ENCODE measurements at regions not wholly inside any gene's neighbourhood (a gene's known extent, or its start where the extent isn't known, plus 50 kb on each side); places are given as distances from the start of the nearest gene placed in this dataset.

DNA sequence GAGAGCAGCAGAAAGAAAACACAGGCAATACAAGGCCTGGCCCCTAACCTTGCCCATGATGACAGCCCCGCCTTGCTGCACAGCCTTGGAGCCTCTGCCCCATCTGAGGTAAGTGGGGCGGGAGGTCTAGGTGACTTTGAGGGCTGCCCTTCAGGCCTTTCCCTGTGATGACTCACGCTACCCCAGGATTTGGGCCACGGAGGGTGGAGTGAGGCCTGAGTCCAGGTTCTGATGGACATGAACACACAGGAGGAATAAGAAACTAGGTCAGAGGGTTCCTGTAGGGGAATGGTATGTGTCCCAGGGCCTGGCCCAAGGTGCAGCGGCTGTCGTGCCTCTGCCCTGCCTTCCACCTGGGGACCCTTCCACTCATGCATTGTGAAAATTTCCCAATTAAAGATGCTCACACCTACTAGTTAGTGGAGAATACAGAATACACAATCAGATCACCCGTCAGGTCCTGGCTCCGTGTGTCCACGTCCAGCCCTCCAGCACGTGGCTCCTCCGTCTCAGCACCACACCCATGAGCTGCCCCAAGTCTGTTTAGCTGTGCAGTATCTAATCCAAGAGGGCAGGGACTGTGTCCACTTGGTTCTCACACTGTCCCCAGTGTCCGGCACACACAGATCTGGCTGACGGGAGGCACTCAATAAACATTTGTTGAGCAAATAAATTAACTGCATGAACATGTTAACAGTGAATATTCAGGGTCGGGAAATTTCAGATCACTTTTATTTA, 111.0 kb downstream of the CHST1 start:
- no peak for DNase-seq

DNA sequence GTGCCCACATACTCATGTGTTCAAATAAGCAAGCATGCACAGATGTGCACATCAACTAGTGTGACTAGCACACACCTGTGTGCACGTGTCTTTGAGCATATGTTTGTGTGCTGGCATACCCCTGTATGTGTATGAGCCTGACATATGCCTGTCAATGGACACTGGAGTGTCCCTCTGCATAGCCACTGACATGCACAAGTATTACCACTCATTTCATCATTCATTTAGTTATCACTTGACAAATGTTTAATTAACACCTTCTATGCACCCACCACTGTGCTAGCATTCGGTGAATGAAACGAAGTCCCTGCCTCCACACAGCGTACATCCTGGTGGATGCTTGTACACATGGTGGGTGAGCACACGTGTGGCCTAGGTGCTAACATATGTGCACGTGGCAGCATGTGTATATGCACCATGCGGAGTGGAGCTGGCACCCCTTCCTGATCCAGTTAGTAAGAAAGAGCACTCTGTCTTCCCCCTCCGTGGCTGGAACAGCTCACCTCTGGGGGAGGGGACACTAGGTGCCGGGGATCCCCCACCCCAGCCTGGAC, 112.0 kb downstream of the CHST1 start:
- DNase-seq = no peak

DNA sequence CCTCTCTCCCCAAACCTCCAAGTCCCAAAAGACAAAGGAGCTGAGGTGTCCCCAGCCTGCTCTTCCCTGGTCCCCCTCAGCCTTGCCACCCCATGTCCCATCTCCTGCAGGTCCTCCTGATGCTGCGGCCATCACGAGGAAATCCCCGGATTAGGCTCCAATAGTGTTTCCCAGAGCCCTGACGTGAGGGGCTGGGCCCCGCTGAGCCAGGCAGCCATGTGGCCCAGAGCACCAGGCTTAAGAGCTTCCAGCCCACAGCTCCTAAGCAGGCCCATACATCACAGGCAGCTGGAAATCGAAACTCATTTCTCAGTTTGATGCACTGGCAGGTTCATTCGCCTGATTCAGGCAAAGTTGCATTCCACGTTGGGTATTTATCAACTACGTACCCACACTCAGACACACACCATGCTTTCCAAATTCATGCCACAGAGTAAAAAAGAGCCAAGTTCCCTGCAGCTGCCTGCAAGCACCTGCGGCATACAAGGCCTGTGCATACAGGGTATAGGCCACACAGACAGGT, 114.2 kb downstream of the CHST1 start:
- DNase-seq = no peak

DNA sequence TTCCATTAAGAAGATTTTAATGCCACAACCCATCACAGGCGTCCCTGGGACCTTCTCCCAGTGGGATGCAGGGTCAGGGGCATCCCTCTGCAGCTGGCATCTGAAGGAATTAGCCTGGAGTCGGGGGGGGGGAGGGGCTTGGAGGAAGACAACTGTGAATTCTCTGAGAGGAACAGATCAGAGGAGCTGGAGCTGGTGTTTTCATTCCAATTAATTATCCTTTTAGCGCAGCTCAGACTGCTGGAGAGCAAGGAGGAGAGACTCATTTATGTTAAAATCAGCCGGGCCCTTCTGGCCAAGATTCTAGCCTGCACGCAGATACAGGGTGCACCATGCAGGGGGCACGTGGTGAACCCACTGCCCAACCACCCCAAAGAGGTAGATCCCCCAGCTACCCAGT, 116.2 kb downstream of the CHST1 start:
- no peak for DNase-seq

DNA sequence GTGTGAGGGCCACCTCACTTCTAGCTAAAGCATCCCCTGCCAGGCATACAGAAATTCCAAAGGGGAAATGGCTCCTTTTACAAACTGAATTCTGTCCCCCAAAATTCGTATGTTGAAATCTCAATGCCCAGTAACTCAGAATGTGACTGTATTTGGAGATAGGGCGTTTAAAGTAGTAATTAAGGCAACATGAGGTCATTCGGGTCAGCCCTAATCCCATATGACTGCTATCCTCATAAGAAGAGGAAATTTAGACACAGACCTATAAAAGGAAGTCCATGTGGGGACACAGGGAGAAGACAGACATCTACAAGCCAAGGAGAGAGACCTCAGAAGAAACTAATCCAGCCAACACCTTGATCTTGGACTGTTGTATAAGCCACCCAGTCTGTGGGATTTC, 119.1 kb downstream of the CHST1 start:
- DNase-seq = no peak

DNA sequence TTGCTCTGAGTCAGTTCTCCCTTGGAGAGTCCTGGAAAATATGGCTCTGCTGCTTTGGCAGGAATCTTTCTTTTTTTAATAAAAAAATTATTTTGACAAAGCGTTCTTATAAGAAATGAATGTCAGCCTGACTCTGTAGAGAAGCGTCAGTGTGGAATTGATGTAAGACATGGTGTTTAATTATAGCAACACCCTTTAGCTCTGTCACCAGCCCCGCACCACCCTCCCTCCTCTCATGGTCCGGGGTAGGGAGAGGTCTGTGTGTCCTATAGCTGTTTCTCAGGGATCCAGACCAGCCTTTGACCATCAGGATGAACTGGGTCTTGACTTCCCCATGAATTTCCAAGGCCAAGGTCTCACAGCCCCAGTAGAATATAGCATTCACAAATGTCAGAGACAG, 120.6 kb downstream of the CHST1 start:
- DNase-seq = no peak

DNA sequence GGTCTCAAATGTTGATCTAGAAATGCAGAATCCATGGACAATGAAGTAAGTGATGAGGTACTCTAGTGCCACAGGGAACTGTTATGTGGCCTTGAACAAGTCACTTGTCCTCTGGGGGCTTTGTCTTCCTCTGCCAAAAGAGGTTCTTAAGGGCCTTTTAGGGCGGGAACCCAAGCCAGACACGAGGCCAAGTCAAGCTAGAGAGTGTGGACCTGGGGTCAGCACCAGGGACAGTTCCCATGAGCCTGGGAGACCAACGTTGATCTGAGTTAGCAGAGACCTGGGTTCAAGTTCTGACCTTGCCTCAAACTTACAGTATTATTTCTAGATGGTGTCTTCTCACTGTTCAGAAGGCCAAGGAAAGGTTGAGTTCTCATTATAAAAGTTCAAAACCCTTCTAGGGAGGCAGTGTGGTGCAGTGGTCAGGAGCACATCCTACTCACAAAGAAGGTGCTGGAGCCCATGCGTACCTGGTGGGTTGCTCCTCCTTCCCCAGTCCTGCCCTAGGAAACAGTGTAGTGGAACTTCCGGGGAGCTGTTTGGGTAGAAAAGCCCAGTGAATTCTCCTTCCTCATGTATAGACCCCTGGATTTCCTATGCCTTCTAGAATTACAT, 121.5 kb downstream of the CHST1 start:
- no peak for DNase-seq

DNA sequence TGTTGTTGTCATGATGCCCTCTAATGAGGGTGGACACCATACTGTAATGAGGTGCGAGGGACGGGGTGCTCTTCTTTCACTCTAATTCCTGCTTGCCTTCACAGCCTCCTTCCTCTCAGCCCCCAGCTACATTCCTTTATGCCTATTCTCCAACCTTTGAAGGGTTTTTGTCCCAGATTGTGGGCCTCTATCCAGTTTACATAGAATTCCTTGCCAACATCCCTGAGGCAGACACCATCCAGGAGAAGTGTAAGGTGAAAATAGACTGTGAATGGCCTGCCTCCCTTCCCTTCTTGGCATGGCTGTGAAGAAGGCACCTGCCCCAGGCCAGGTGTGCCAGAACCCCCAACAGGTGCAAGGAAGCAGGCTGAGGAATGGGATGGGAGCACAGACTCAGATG, 122.3 kb downstream of the CHST1 start:
- DNase-seq = no peak

DNA sequence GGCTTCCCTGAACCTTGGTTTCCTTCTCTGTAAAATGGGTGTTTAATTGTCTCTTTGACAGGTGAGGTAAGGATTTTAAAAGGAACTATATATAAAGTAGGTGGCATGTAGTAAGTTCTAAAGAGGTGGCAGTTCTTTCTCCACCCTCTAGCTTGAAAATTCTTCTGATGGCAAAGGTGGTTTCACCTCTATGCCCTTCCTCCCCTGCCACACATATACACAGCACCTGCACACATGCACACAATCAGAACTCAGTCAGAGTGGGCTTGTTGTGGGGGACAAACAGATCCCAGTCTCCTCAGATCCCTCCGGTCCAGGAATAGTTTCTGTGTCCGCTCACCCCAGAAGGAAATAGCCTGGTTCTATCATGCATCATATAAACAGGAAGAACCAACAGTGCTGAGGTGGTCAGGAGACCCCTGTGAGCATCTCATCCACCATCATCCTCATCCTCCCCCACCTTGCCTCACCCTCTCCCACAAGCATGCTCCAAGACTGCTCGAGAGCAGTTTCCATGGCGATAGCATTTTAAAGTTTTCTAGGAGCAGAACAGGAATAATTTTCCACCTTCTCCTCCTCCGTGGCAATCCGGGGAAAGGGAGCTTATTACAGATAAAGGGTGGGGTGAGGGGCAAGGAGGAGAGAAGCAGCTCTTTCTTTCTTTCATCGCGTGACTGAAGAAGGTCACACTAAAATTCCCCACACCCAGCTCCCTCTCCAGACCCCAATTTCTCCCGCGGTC, 123.6 kb downstream of the CHST1 start:
- DNase-seq = no peak

DNA sequence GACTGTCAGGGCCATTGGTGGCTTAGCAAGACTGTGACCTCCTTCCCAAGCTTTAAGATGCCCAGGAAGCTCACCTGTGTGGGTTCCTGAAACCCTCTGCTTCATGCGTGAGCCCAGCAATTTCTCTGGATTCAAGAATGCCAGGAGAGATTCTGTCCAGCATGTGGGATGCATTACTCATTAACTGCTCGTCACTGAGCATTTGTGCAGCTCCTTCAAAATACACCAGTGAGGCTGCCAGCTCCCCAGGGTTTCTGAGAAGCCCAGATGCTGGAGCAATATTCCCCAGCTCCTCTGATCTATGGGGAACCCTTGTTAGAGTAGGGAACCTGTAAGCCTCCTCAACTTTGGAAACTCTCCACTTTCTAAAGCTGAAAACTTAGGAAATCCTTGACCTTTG, 126.5 kb downstream of the CHST1 start:
- DNase-seq = no peak

DNA sequence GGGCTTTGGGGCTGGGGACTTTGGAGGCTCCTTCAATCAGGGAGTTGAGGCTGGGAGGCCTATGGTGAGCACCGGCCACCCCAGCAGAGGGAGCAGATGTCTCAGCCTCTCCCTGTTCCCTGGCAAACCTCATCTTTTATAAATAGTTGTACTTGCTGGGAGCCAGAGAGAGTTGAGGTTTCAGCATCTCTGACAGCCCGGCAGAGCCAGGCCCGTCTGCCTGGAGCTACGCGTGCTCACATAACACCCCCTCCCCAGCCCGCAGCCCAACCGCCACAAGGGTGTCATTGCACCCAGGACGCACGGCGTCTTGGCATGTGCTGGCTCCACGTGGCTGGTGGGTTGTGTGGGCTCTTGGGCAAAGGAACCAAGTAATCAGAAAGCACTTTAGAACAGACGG, 127.1 kb downstream of the CHST1 start:
- DNase-seq = no peak

DNA sequence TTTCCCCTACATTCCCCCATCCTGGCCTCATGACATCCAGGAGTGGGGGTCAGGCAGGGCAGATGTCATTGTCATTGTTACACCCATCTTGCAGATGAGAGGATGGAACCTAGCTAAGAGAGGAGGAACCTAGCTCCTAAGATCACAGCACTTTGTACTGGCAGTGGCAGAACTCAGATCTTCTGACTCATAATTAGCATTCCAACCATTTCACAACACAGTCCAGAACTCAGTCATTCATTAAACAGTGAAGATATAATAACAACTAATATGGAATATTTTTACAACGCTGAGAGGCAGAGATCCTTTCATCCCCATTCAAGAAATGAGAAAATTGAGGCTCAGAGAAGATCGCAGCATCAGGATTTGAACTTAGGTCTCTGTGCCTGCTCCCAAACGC, 127.8 kb downstream of the CHST1 start:
- no peak for DNase-seq

DNA sequence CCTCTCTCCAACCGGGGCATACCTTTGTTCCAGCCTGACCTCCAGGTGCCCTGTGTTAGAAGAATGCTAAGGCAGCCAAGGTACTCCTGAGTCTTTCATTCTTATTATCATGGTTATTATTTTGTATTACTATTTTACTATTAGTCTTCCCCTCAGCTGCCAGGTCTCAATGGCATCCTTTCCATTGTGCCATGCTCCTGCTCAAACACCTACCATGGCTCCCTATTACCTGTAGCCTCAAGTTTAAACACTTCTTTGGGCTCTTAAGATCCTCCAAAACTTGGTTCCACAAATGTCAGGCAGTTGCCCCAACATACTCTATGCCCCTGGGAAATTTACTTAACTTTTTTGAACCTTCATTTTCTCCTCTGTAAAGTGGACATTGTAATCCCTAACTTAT, 130.4 kb downstream of the CHST1 start:
- DNase-seq = no peak

DNA sequence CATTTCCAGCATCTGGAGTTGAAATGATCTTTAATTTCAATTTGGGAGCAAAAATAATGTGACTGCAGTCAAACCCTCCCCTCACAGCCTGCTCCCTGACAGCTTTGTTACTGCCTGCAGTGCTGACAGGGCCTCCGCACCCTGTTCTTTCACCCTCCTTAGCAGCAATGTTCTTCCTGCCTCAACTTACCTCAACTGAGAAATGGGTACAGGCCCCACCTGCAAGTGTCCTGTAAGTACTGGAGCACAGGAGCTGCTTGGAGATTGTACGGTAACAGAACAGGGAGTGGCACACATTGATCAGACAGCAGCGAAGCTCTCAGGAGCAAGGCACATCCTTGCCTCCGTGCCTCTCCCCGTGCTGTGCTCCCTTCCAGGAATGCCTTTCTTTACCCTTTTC, 131.3 kb downstream of the CHST1 start:
- DNase-seq = no peak

DNA sequence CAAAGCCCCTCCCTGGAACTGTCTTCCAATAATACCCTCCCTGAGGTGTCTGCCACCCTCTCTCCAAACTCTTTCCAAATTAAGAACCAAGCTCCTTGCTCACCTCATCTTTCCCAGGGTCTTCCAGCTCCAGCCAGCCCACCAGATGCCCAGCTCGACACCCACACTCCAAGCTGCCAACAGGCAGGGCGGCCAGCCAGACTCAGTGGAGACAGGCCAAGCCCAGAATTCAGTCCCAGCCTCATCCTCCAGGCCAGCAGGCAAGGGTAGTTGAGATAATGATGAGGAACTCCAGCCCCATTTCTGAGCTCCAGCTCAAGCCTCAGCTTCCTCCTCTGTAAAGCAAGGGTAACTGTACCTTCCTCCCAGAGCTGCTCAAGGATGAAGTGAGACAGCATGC, 132.9 kb downstream of the CHST1 start:
- DNase-seq = no peak

DNA sequence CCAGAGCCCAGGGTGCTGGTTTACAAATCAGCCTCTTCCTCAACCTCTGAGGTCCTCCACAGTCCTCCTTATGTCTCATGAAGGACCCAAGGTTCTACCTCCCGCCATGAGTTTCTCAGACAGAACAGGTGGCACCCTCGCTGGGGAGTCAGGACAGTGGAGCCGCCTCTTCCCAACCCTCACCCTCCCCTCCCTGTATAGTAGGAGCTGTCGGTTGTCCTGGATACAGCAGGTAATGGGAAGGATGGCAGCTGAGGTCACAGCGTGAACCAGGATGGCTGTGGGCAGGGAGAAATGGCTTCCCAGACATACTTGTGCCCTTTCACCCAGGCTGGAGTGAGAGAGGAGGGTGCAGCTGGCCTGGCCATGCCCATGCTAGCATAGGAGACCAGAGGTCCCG, 134.6 kb downstream of the CHST1 start:
- DNase-seq = no peak

DNA sequence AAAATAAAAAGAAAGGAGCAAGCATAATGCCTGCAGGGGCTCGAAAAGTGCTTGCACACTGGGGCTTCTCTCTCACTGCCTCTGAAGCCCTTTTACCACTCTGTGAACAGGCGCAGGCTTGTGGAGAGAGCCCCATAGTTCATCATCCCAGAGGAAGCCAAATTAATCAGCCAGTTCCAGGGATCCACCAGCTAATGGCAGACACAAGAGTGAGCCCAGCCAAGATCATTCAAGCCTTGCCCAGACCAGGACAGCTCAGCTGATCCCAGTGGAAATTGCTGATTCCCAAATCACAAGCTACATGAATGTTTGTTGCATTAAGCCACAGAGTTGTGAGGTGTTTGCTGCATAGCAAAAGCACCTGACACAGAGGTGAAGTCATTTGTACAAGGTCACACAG, 135.3 kb downstream of the CHST1 start:
- no peak for DNase-seq

DNA sequence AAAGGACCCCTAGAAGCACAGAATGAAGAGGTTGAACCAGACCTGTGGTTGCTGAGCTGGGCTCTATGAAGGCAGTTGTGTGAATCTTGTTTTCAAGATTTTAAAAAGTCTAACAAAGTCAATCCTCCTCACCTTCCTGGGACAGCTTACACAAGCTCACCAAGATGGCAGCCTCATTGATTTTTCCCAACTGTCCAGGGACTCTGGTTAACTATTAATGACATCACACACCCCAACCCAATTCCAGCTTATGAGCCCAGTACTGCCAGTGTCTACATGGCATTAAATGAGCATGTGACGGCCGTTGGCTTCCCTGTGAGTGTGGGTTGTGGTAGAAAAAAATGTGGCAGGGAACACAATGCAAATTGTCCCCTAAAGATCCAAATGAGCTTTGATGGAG, 137.0 kb downstream of the CHST1 start:
- DNase-seq = no peak

DNA sequence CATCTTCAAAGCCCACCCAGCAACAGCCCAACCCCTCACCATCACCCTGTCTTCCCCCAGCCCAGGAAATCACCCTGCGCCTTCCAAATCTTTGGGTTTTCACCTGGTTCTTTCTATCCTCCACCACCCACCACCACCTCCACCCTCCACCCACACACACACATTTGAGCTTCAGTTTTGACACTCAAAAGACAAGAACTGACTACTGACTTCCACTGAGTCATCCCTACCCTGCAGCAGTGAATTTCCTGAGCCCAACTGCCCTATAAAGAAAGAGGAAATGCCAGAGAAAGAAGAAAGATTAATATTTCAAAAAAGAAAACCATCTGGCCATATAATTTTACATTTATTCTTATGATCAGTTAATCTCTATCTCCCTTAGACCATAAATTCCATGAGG, 137.5 kb downstream of the CHST1 start:
- DNase-seq = no peak

DNA sequence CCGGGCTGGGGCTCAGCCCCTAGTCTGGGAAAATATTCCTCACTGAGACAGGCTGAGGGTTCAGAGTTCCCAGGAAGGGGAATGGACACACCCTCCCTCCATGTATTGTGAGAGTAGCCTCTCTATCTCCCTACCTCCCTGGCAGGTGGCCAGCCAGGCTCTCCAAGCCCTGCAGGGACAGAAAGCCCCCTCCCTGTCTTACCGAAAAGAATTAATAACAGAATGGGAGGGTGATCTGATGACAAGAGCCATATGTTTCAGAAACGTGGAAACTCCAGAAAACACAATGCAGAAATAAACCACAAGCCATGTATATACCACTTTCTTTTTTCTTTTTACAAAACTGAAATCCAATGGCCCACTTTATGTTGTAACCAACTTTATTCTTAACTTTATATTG, 140.0 kb downstream of the CHST1 start:
- no peak for DNase-seq

DNA sequence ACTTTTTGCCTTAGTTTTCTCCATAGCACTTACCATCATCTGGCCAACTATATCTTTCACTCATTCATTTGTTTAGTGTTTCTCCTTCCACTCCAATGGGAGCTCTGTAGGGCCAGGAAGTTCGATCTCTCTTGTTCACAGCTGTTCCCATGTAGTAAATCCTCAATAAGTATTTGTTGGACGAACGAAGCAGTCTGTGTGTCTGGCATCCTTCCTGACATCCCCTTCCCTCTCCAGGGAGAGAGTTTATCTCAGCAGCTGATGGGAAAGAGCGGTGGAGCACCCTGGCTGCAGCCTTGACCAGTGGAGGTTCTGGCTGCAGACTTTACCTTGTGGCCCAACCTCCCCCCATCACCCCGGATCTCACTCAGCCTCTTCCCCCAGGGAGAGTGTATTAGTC, 141.7 kb downstream of the CHST1 start:
- no peak for DNase-seq

DNA sequence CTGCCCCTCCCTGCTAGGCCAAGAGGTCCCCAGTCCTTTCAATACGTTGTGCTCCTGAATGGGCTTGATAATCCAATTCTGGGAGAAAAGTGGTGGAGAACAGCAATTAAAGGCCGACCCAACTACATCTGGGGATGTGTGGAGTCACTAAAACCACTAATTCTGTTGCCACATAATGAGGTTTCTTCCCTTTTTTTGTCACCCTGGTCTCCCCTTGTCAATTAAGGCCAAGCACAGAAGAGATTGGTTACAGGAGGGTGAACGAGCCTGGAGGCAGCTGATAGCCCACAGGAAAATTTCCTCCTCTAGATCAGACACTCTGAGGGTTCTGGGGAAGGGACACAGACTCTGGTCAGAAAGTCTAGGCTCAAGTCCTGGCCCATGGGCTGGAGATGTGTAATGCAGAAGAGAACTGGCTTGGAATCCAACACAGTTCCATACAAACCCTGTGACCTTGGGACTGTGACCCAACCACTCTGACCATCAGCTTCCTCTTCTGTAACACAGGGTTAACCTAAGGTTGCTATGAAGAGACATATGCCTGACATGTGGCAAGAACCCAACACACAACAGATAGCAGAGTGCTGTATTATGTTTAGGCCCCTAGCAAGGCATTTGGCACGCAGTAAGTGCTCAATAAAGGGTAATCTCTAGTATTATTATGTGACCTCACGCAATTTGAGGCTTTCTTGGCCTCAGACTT, 146.4 kb downstream of the CHST1 start:
- no peak for DNase-seq

DNA sequence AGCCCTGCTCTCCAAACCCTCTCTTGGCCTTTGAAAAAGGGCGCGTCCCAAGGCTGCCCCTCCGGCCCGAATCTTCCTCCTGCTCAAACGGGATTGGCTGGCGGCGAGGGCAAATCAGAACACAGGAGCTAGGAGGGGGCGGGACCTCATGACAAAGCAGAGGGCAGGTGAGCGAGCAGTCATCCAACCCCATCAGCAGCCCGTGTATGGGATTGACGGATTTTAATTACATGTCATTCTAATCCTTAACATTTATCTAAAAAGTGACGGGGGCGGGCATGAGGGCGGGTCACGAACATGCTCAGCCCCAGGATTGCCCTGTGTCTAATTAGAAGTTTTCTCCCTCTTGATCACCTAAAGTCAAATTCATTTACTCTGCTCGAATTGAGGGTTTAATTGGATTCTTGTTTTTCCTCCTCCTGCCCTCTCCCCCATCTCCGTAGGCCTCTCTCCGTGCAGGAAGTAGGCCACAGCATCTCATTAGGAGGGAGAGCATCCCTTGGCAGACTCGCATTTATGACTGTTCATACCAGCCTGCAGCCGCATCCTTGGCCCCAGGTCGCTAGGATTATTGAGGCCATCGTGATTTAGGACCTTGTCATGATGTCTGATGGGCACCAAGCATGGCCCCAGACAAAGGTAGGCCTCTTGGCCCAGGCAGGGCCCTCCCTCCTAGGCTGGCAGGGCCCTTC, 147.1 kb downstream of the CHST1 start:
- no peak for DNase-seq
